Neural progenitor cell (in vitro differentiated cells): ENCODE measurements at regions not wholly inside any gene's neighbourhood (a gene's known extent, or its start where the extent isn't known, plus 50 kb on each side); places are given as distances from the start of the nearest gene placed in this dataset.

Source experiments
- EZH2 ChIP-seq: fragments of 200-600 bp; sonication (generic); IDR thresholded peaks from 2 replicates; pipeline ENCODE4 v1.6.1; 2017; ENCODE audit warnings: antibody characterized with exemption, mild to moderate bottlenecking, moderate library complexity
- EZH2phosphoT487 ChIP-seq: fragments of 200-600 bp; sonication (generic); IDR thresholded peaks from 2 replicates; pipeline ENCODE4 v1.6.1; 2017; ENCODE audit warnings: antibody characterized with exemption
- TF ChIP-seq, protein P1 (sequence below): fragments of 200-600 bp; sonication (generic); IDR thresholded peaks from 2 replicates; pipeline ENCODE4 v1.5.1; 2017; ENCODE audit warnings: antibody characterized with exemption, mild to moderate bottlenecking

DNA sequence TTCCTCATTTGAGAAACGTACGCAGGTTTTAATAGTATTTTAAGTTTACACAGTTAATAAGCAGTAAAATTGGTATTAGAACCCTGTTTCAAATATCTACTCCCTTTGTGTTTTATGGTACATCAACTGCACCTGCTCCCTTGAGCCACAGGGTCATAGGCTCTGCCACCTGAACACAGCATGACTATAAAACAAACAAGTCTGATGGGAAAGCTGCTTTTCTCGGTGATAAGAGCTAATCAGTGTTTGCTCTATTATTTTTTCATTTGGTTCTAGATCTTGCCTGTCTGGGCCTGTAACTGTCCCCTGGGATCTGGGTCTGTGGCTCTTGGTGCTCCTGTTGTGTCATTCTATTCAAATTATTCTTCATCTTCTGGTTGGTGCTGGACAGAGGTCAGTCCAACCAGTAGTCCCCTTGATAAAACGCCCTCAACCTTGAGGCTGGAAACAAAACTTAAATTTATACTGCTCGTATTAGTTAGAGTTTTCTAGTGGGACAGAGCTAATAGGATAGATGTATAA, 314.8 kb upstream of the LRP1B start:
- TF ChIP-seq, protein P1, sequence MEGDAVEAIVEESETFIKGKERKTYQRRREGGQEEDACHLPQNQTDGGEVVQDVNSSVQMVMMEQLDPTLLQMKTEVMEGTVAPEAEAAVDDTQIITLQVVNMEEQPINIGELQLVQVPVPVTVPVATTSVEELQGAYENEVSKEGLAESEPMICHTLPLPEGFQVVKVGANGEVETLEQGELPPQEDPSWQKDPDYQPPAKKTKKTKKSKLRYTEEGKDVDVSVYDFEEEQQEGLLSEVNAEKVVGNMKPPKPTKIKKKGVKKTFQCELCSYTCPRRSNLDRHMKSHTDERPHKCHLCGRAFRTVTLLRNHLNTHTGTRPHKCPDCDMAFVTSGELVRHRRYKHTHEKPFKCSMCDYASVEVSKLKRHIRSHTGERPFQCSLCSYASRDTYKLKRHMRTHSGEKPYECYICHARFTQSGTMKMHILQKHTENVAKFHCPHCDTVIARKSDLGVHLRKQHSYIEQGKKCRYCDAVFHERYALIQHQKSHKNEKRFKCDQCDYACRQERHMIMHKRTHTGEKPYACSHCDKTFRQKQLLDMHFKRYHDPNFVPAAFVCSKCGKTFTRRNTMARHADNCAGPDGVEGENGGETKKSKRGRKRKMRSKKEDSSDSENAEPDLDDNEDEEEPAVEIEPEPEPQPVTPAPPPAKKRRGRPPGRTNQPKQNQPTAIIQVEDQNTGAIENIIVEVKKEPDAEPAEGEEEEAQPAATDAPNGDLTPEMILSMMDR: no peak
- TF ChIP-seq EZH2: no peak
- no peak for TF ChIP-seq EZH2phosphoT487
